NCI-H2196 treated with DMSO at 0.1 percent for 48 hours (cell line): ENCODE measurements at regions not wholly inside any gene's neighbourhood (a gene's known extent, or its start where the extent isn't known, plus 50 kb on each side); places are given as distances from the start of the nearest gene placed in this dataset.
A peak's percentile ranks its signal among the peaks of the same experiment; 100 is the strongest.
"Not testable (repeated sequence)": the region's sequence is repeated elsewhere in the genome, so short reads cannot be mapped to it uniquely, and the experiment has no call there.

ENCODE experiments used
- DNase-seq: peaks from one replicate; lab custom pipeline; 2025; ENCODE audit not compliant: unreplicated experiment; lab: John Stamatoyannopoulos, UW

DNA sequence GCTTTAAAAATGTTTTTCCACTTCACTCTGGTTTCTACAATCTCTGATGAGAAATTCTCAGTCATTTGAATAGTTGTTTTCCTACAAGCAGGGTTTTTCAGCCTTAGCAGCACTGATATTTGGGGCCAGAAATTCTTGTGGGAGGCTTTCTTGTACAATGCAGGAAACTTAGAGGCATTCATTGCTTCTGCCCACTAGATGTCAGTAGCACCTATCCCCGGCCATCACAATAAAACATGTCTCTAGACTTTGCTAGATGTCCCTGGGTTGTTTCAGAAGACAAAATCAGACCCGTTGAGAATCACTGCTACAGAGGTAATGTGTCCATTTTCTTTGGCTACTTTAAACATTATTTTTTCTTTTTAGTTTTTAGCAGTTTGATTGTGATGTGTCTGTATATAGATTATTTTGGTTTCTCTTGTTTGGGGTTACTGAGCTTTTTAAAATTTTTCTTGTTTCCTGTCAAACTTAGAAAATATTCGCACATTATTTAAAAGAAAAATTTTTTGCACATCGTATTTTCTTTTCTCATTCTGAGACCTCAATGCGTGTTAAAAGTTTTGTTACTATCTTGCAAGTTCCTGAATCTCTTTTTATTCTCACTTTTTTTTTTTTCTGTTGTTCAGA is 60.8 kb upstream of the CCDC179 start:
- DNase-seq: peak; percentile 17

DNA sequence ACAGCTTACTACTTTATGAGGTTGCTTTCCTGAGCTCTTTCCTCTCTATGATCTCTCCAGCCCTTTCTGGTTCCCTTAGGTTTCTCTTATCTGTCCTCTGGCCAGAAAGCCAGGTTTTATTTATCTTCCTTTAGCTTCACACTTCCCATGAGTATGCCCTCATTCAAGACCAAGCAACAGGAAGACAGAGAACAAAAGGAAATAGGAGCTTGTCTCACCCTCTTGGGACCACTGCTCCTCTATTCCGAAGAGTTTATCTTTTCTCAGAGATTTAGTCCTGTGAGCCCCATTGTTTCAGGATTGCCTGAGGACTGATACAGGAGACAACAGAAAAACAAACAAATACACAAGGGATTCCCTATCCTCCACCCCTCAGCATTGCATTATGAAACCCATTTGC is 62.4 kb upstream of the CCDC179 start:
- DNase-seq: no peak

DNA sequence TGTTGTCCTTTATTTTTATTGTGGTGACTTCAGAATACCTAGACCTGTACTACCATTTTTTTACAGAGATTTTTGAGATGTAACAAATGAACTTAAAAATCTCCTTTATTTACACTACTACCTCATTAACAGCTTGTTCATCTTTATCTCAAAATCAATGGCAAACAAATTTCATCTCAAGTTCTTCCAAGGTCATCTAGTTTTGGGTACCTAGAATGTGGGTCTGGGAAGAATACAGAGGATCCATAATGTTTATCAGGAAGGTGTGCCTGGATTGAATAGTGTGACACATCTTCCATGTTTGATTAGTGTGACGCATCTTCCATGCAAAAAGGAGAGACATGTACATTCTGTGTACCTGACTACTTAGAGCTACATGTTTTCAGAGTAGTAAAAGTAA is 63.3 kb upstream of the CCDC179 start:
- no peak for DNase-seq

DNA sequence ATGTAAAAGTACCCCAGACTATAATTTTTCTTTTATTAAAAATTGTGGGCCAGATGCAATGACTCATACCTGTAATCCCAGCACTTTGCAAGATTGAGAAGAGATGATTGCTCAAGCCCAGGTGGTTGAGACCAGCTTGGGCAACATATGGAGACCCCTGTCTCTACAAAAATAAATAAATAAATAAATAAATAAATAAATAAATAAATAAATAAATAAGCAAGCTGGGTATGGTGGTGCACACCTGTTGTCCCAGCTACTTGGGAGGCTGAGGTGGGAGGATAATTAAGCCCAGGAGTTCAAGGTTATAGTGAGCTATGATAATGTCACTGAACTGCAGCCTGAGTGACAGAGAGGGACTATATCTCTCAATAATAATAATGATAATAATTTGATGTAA is 66.1 kb upstream of the CCDC179 start:
- no peak for DNase-seq

DNA sequence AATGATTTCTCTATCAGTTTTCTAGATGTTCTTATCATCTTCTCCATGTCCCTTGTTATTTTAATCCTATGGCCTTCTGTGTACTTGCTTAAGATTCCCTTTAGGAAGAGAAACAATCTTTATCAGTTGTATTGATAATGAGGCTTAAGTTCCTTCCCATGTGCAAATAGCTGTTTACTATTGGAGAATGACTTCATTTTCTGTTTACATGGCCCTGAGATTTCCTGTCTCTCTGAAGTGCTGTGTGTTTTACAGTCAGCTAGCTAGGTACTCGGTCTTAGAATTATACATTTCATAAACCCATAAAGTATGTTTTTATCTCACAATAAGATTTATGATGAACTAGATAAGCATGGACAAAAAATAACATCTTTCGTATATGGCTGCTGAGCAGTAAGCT is 67.5 kb upstream of the CCDC179 start:
- DNase-seq: no peak

DNA sequence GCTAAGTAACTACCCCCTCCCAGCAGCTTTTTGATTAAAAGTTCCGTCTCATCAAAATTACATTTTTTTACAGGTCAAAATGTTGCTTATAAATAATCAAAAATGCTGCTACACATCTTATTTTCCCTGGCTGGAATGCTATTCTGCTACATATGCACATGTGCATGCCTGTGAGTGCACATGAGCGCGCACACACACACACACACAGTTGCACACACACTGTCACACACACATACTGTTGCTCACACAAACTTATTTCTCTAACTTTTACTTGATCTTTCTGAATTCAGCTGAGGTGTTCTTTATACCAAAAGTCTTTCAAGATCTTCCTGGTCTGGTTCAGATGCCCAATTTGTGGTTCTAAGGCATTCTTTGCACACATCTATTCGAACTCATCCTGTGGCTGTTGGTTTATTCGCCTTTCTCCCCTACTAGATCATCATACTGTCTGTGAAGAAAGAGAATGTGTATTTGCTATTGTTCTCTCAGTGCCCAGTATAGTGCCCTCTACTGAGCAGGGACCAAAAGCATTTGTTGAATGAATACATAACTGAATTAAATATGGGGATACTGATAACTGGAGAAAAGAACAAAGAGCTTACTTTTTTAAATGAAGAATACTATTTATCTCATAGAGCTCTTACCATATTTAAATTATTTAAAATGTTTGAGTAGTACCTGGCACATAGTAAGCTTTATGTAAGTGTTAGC is 68.1 kb upstream of the CCDC179 start:
- no peak for DNase-seq

DNA sequence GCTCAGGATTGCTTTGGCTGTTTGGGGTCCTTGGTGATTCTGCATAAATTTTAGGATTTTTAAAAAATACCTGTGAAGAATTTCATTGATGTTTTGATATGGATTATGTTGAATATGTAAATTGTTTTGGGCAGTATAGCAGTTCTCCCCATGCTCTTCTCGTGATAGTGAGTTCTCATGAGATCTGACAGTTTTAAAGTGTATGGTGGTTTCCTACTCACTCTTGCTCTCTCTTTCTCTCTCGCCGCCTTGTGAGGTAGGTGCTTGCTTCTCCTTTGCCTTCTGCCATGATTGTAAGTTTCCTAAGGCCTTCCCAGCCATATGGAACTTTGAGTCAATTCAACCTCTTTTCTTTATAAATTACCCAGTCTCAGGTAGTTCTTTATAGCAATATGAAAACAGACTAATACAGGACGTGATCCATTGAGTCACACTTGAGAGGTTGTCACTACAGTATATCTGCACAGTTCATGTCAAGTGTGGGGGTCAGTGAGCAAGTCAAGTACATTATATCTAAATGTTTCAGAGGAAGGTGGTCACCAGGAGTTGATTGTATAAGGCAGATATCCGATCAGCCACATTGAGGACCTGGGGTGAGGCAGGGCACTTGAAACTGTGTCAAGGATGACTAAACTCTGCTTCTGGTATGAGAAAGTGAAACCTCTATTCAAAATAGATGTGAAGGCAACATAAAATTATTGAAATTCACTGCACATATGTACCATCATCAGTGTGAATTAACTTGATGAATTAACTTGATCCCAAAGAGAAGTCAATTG is 70.7 kb upstream of the CCDC179 start:
- DNase-seq: no peak

DNA sequence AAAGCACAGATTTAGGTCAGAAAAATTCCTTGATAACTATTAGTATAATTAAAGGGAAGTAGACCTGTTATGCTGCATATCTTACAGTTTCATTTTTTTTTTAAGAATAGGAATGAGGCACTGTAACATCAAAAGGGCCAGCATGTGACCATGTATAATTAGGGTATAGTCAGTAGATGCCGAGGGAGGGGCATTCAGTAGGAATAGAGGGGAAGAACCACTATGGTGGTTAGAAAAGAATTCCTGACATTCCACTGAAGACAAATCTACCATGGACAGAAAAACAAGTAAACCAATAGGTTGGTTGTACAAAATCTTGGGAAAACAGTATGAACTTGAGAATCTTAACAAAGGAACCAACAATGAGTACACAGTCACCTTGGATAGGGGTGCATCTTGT is 78.4 kb upstream of the CCDC179 start:
- no peak for DNase-seq

DNA sequence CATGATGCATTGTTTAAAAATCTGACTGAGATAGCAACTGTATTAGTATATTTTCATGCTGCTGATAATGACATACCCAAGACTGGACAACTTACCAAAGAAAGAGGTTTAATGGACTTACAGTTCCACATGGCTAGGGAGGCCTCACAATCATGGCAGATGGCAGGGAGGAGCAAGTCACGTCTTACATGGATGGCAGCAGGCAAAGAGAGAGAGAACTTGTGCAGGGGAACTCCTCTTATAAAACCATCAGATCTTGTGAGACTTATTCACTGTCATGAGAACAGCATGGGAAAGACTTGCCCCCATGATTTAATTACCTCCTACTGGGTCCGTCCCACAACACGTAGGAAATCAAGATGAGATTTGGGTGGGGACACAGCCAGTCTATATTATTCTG is 81.3 kb upstream of the CCDC179 start:
- not testable (repeated sequence) for DNase-seq

DNA sequence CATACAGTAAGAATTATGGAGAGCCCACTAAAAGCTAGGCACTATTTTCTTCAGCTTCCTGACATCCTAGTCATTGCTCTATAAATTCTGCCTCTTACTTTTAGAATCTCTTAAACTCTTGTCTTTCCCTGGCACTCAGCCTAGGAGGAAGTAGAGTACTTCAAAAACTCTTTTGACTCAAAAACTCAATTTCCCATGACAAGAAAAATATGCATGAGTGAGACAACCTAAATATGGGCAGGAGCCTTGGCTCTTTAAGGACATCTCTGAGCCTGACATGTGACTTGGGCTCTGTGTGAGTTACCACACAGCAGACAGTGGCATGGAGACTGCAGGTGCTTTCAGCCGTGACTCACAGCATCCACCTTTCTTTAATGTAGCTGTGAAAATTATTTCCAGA is 97.5 kb upstream of the CCDC179 start:
- DNase-seq: no peak

DNA sequence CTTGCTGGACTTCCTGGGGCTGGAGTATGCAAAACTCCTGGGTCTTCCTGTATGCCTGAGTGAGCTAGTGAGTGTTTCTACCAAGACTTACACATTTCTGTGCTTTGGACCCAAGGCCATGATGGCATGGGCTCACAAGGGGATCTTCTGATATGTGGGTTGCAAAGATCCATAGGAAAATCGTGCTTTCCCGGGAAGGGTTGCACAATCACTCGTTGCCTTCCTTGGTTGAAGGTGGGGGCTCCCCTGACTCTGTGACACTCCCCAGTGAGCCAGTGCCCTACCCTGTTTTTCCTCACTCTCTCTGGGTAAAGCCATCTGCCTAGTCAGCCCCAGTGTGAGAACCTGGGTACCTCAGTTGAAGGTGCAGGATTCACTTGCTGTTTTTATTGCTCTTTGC is 114.0 kb upstream of the CCDC179 start:
- no peak for DNase-seq

DNA sequence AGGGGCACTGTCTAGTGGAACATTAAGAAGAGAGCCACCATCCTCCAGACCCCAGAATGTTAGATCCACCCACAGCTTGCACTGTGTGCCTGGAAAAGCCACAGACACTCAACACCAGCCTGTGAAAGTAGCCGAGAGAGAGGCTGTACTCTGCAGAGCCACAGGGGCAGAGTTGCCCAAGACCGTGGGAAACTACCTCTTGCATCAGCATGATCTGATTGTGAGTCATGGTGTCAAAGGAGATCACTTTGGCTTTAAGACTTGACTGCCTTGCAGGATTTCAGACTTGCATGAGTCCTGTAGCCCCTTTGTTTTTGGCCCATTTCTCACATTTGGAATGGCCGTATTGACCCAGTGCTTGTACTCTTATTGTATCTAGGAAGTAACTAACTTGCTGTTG is 115.9 kb upstream of the CCDC179 start:
- no peak for DNase-seq

DNA sequence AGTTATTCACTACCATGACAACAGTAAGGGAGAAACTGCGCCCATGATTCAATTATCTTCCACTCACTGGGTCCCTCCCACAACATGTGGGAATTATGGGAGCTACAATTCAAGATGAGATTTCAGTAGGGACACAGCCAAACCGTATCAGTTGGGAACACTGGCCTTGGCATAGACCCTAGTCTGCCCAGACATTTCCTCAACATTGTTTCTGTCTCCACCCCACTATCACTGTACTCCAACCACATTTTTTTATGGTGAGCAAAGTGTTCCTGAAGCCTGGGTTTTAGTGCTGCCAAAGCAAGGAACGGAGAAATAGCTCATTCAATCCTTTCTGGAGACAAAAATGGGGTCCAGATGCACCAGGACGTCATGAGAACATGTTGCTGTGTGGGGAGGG is 122.6 kb upstream of the CCDC179 start:
- DNase-seq: no peak

DNA sequence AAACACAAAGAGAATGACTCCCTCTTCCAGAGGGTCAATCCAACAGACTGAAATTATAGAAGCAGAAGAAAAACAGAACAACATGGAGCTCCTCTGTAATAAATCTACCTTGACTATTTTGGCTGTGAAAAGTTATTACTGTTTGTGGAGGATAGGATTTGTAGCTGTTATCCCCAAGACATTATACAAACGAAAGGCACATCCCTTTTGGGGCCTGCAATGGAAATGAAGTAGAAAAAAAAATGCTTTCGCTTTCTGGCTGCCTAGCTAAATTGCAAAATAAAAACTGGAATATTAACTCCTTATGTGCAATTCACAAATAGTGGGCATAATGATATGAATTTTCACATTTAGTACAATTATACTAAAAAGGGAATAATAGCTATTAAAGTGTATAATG is 123.8 kb upstream of the CCDC179 start:
- DNase-seq: no peak

DNA sequence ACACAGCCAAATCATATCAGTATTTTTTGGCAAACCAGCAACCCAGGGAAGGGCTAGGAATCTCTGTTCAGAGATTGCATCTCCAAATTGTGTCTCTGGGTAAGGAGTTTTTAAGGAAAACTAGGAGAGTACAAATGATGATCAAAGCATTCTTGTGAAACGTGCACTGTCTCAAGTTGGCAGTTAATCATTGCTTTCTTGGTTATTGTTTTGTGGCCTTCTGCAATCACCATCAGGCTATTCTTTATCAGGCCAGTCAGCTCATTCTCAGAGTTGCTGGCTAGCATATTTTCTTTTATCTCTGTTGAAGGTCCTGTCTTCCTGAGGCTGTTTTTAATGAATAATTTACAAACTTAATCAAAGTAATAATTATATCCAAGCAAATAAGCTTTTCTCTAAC is 129.1 kb upstream of the CCDC179 start:
- DNase-seq: no peak

DNA sequence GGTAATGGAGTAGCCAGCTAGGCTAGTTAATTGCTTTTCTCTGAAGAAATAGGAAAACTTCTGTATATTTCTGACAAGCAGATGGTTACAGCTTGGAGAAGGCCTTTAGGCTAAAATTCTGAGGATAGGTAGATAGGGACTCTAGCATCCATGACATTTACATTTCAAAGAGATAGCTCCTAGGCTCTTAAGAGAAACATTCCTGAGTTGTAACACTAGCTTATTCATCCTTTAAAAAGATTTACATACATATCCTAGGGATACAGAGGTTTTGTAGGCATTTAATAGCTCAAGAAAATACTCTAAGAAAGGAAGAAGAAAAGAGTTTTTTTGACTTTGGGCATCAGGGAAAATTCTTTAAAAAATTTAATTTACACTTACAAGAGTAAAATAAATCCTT is 130.9 kb upstream of the CCDC179 start:
- DNase-seq: no peak

DNA sequence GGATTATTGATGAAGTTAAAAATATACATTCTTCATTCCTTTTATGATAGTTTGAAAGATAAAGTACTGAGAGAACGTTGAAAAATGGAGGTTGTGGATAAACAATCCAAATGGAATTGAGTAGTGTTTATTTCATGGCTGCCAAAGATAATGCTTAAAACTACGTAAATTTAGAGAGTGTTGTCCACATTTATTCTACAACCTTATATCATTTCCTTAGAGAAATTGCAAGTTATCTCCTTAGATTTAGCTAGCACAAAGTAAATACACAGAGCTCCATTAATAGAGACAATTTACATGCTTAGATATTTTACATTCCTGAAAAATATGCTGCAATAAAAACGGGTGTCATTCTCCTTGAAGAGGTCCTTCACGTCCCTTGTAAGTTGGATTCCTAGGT is 146.5 kb upstream of the CCDC179 start:
- no peak for DNase-seq

DNA sequence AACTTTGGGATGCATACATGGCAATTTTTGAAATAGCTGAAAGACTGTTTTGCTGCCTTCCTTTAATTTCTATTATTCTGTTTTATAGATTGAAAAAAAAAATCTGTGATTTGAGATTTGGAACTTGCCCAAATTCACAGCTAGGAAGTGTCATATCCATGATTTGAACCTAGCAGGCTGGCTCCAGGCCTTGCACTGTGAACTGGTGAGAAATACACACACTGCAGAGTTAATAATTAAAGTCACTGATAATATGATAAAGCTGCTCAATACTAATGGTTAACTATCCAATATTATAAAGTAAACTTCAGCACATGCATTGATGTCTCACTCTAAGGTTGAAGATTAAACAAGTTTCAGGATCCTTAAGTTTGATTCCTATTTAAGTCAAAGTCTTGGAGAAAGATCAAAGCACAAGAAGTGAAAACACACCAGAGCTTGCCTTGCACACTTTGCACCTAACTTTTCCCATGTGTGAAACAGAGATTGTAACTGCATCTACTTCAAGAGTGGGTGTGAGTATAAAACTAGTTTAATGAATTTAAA is 150.6 kb upstream of the CCDC179 start:
- DNase-seq: no peak

DNA sequence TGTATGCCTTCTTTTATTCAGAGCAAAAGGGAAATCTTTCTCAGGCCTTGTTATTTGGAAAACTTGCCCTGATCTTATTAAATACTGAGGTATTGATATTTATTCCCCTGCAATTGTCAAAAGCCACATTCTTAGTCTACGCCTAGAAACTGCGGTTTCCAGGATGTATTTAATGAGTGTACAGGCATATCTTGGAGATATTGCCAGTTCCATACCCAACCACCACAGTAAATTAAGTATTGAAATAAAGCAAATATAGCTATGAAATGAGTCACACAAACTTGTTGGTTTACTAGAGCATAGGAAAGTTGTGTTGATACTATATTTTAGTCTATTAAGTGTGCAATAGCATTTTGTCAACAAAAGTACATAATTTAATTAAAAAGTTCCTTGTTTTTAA is 152.7 kb upstream of the CCDC179 start:
- no peak for DNase-seq

DNA sequence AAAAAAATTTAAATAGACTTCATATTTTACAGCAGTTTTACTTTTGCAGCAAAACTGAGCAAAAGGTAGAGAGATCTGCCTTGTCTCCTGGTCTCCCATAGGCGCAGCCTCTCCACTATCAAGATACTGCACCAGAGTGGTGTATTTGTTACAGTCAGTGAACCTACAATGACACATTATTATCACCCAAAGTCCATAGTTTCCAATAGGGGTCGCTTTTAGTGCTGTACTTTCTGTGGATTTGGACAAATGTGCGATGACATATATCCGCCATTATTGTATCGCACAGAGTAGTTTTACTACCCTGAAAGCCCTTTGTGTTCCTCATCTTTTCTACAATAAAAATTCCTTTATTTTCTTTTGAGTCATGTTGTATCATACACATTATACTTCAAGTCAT is 153.2 kb upstream of the CCDC179 start:
- no peak for DNase-seq

DNA sequence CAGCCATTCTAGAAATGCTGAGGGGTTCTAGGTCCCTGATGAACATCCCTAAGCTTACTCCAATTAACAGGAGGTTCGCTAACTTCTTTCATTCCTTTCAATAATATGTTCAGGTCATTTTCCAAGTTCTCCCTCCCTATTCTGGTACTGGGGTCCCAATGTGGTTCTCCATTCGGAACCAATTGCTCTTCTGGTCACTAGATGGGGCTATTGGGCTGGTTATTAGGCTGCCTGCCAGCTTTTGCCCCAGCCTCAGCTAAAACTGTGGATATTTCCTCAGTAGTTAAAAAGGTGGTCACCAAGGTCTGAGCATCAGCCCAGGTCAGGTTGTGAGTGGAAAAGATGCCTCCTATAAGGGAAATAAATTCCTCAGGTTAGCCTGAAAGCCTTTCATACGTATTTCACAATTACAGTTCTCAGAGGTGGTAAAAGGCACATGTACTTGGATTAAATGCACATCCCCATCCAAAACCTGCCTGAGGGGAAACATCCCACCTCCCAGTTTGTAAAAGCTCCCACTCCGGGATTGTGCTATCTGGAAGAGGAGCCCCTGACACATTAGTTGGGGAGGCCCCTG is 161.1 kb upstream of the CCDC179 start:
- no peak for DNase-seq

DNA sequence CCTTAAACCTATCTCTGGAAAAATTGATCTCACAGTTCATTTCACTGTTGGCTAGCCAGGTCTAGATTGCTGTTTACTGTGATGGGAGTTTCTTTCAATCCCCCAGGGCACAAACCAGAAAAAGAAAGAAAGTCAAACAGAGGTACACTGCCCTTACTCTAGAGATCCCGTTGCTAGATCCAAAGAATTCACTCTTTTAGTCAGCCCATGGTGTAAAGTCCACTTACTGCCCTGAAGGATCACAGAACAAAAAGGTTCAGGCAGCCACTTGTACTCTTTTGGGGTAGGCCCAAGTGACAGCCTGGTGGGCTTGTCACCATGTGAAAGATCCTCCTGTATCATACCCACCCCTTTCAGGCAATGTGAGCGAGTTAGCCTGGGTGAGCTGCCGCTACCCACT is 162.6 kb upstream of the CCDC179 start:
- no peak for DNase-seq
